Liver (tissue), 3 donors: ENCODE measurements at regions not wholly inside any gene's neighbourhood (a gene's known extent, or its start where the extent isn't known, plus 50 kb on each side); places are given as distances from the start of the nearest gene placed in this dataset.

ENCODE experiments used
- GABPA ChIP-seq, 2 donors: IDR thresholded peaks in 1 of 2; conservative IDR thresholded peaks in 1 of 2; 2 replicates each; pipeline ENCODE4 v1.6.1; 2016; ENCODE audit warnings: antibody characterized with exemption in 2 of 2, mild to moderate bottlenecking in 1 of 2, moderate library complexity in 1 of 2
- JUND ChIP-seq, 2 donors: IDR thresholded peaks; 2 replicates each; pipeline ENCODE4 v1.6.1; 2016; ENCODE audit warnings: antibody characterized with exemption in 2 of 2
- RAD21 ChIP-seq, 2 donors: IDR thresholded peaks; 2 replicates each; pipeline ENCODE4 v1.6.1; 2016; ENCODE audit warnings: antibody characterized with exemption in 2 of 2, mild to moderate bottlenecking in 2 of 2
- RXRA ChIP-seq, 2 donors: IDR thresholded peaks; 2 replicates each; pipeline ENCODE4 v1.6.1; 2017 to 2018; ENCODE audit warnings: antibody characterized with exemption in 2 of 2, mild to moderate bottlenecking in 1 of 2
- SP1 ChIP-seq: IDR thresholded peaks from 2 replicates; pipeline ENCODE4 v1.6.1; 2018; ENCODE audit warnings: antibody characterized with exemption, mild to moderate bottlenecking
- TAF1 ChIP-seq: conservative IDR thresholded peaks from 2 replicates; pipeline ENCODE4 v1.6.1; 2016; ENCODE audit warnings: antibody characterized with exemption, mild to moderate bottlenecking
- YY1 ChIP-seq: IDR thresholded peaks from 2 replicates; pipeline ENCODE4 v1.6.1; 2016; ENCODE audit warnings: antibody characterized with exemption, mild to moderate bottlenecking
- TF ChIP-seq, protein P1 (sequence below): IDR thresholded peaks from 2 replicates; pipeline ENCODE4 v1.6.1; 2016; ENCODE audit warnings: antibody characterized with exemption
- TF ChIP-seq, protein P2 (sequence below): fragments of 150-350 bp; IDR thresholded peaks from 2 replicates; pipeline ENCODE4 v1.5.1; 2017; ENCODE audit warnings: improper control_type of control experiment, low read depth, low read length; ENCODE audit not compliant: missing input control
- TF ChIP-seq, protein P3 (sequence below): IDR thresholded peaks from 2 replicates; pipeline ENCODE4 v1.6.1; 2016; ENCODE audit warnings: antibody characterized with exemption, mild to moderate bottlenecking
- TF ChIP-seq, protein P4 (sequence below): IDR thresholded peaks from 2 replicates; pipeline ENCODE4 v1.6.1; 2016; ENCODE audit warnings: antibody characterized with exemption
- donor health status: healthy.
- donor health status: healthy.

DNA sequence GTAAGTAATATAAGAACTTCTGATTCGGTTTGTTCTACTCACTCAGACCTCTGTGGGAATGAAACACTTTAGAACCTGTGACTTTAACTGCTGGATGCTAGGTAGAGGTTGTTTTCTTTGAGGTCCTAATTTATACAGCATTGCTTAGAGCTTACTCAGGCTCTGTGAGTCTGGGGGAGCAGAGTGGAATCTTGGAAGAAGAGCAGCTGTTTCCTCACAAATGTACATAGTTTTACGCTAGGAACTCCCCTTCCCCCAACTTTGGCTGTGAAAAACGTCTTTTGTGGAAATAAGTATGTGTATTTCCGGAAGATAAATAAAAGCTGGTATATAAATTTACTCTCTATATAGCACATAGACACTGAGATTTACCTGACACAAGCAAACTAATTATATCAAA is 141.4 kb downstream of the NAA11 start:
- TF ChIP-seq, protein P1, sequence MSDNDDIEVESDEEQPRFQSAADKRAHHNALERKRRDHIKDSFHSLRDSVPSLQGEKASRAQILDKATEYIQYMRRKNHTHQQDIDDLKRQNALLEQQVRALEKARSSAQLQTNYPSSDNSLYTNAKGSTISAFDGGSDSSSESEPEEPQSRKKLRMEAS = no peak
- TF ChIP-seq, protein P2, sequence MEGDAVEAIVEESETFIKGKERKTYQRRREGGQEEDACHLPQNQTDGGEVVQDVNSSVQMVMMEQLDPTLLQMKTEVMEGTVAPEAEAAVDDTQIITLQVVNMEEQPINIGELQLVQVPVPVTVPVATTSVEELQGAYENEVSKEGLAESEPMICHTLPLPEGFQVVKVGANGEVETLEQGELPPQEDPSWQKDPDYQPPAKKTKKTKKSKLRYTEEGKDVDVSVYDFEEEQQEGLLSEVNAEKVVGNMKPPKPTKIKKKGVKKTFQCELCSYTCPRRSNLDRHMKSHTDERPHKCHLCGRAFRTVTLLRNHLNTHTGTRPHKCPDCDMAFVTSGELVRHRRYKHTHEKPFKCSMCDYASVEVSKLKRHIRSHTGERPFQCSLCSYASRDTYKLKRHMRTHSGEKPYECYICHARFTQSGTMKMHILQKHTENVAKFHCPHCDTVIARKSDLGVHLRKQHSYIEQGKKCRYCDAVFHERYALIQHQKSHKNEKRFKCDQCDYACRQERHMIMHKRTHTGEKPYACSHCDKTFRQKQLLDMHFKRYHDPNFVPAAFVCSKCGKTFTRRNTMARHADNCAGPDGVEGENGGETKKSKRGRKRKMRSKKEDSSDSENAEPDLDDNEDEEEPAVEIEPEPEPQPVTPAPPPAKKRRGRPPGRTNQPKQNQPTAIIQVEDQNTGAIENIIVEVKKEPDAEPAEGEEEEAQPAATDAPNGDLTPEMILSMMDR = no peak
- TF ChIP-seq JUND (IDR thresholded peaks at IDR 0.05) (no peak), YY1 (no peak), TAF1 (no peak), RAD21 (IDR thresholded peaks at IDR 0.05) (no peak), RXRA (IDR thresholded peaks at IDR 0.05) (no peak), GABPA (IDR thresholded peaks at IDR 0.05 in 1 of 2, conservative IDR thresholded peaks at IDR 0.05 in 1 of 2) (no peak), SP1 (no peak)
- TF ChIP-seq, protein P3, sequence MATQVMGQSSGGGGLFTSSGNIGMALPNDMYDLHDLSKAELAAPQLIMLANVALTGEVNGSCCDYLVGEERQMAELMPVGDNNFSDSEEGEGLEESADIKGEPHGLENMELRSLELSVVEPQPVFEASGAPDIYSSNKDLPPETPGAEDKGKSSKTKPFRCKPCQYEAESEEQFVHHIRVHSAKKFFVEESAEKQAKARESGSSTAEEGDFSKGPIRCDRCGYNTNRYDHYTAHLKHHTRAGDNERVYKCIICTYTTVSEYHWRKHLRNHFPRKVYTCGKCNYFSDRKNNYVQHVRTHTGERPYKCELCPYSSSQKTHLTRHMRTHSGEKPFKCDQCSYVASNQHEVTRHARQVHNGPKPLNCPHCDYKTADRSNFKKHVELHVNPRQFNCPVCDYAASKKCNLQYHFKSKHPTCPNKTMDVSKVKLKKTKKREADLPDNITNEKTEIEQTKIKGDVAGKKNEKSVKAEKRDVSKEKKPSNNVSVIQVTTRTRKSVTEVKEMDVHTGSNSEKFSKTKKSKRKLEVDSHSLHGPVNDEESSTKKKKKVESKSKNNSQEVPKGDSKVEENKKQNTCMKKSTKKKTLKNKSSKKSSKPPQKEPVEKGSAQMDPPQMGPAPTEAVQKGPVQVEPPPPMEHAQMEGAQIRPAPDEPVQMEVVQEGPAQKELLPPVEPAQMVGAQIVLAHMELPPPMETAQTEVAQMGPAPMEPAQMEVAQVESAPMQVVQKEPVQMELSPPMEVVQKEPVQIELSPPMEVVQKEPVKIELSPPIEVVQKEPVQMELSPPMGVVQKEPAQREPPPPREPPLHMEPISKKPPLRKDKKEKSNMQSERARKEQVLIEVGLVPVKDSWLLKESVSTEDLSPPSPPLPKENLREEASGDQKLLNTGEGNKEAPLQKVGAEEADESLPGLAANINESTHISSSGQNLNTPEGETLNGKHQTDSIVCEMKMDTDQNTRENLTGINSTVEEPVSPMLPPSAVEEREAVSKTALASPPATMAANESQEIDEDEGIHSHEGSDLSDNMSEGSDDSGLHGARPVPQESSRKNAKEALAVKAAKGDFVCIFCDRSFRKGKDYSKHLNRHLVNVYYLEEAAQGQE = no peak
- TF ChIP-seq, protein P4, sequence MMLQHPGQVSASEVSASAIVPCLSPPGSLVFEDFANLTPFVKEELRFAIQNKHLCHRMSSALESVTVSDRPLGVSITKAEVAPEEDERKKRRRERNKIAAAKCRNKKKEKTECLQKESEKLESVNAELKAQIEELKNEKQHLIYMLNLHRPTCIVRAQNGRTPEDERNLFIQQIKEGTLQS = no peak
